Tibial nerve (tissue), 4 donors: ENCODE measurements at regions not wholly inside any gene's neighbourhood (a gene's known extent, or its start where the extent isn't known, plus 50 kb on each side); places are given as distances from the start of the nearest gene placed in this dataset.

Experiments
- EP300 ChIP-seq, 2 donors: sonication (generic); formaldehyde crosslinking; IDR thresholded peaks; one replicate each; pipeline ENCODE4 v1.6.1; 2017; ENCODE audit warnings: antibody characterized with exemption in 2 of 2, mild to moderate bottlenecking in 1 of 2
- POLR2A ChIP-seq, 2 donors: fragments of 450-650 bp; IDR thresholded peaks; one replicate each; pipeline ENCODE4 v1.6.1; 2017; ENCODE audit warnings: antibody characterized with exemption in 2 of 2, mild to moderate bottlenecking in 2 of 2, moderate library complexity in 2 of 2
- TF ChIP-seq, protein P1 (sequence below), 5 experiments: fragments of 200-600 bp in 3 of 5; fragments of 450-650 bp in 2 of 5; sonication (generic) in 3 of 5; IDR thresholded peaks; one replicate each; pipeline ENCODE4 v1.5.1; 2016 to 2019; ENCODE audit warnings: antibody characterized with exemption in 5 of 5, mild to moderate bottlenecking in 3 of 5, moderate library complexity in 2 of 5

DNA sequence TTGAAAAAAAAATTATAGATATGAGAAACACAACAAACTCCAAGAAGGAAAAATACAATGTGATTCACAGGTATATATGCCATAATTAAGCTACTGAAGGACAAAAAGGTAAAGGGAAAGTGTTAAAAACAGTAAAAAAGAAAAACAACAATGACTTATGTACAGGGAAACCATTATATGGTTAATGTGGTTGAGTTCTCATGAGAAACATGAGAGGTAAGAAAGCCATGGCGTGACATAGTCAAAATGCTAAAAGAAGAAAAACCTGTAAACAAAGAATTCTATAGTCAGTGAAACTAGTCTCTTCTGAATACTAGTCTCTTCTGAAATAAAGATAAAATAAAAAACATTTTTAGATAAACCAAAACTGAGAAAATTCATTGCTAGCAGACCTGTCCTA, 109.1 kb downstream of the NEDD1 start:
- TF ChIP-seq POLR2A (IDR thresholded peaks at IDR 0.05) (no peak), EP300 (IDR thresholded peaks at IDR 0.05) (no peak)
- TF ChIP-seq, protein P1, sequence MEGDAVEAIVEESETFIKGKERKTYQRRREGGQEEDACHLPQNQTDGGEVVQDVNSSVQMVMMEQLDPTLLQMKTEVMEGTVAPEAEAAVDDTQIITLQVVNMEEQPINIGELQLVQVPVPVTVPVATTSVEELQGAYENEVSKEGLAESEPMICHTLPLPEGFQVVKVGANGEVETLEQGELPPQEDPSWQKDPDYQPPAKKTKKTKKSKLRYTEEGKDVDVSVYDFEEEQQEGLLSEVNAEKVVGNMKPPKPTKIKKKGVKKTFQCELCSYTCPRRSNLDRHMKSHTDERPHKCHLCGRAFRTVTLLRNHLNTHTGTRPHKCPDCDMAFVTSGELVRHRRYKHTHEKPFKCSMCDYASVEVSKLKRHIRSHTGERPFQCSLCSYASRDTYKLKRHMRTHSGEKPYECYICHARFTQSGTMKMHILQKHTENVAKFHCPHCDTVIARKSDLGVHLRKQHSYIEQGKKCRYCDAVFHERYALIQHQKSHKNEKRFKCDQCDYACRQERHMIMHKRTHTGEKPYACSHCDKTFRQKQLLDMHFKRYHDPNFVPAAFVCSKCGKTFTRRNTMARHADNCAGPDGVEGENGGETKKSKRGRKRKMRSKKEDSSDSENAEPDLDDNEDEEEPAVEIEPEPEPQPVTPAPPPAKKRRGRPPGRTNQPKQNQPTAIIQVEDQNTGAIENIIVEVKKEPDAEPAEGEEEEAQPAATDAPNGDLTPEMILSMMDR (IDR thresholded peaks at IDR 0.05) = no peak
